ENCODE measurements at regions not wholly inside any gene's neighbourhood (a gene's known extent, or its start where the extent isn't known, plus 50 kb on each side); places are given as distances from the start of the nearest gene placed in this dataset.
A peak's percentile ranks its signal among the peaks of the same experiment; 100 is the strongest.

DNA sequence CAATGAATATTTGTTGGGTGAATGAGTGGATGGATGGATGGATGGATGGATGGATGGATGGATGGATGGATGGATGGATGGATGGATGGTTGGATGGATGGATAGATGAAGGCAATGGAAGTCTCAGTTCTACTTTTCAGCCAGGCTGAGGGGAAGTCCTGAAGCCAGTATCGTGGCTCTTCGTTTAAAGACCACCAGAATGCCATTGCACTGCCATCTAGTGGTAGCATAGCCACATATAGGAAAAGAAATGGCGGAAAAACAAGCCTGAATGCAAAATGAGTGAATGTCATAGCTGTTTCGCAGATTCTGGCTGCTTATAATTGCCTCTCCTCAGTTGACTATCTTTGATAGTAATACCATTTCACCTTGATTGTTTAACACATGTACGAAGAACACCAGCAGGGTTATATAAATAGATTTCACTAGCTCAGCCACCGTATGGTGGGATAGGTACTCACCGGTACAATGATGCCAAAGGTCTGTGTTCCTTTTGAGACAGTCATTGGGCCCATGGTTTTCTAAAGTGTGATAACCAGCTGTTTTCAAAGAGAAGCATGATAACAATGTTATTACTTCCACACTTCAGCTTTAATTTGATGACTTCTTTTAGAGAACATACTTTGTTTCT is 62.3 kb upstream of the GREB1L start:
- H2BK5ac ChIP-seq (ENCODE audit: low read depth, low read length) = no peak overlapping the region
- H2BK20ac ChIP-seq (ENCODE audit: low read length) = no peak overlapping the region
- ChIA-PET POLR2A (ENCODE audit: partially characterized antibody) (interaction anchor here (1.5 kb wide), 1 partner anchor 68 kb away, joined by 3 read pairs; no protein-coding TSS in a partner anchor), CTCF (ENCODE audit: partially characterized antibody) (interaction anchor here (0.8 to 2.8 kb wide), 13 partner anchors 9 to 309 kb away, joined by 3 to 12 read pairs (median 4); no protein-coding TSS in a partner anchor)
- H3K4me1 ChIP-seq (replicated peaks in 1 of 4; ENCODE audit: control insufficient read depth in 3 of 4, insufficient read depth in 4 of 4, low read length in 3 of 4) = no peaks in the 10 kb centered on the region
- no peaks in the 10 kb centered on the region for H3K36me3 ChIP-seq (ENCODE audit: control insufficient read depth in 2 of 4, insufficient read depth in 4 of 4, low read length in 3 of 4)
- peak; percentile 98 for FAIRE-seq
- no peak overlapping the region for H2BK120ac ChIP-seq (replicated peaks; ENCODE audit: low read depth, low read length)
- H4K20me1 ChIP-seq (replicated peaks in 1 of 2; ENCODE audit: control insufficient read depth in 1 of 2, insufficient read depth in 2 of 2, low read length in 2 of 2) = no peaks in the 10 kb centered on the region
- H3K9me3 ChIP-seq (ENCODE audit: insufficient read depth in 2 of 2, low read depth in 1 of 2, low read length in 1 of 2) = no peaks in the 10 kb centered on the region
- H2AK5ac ChIP-seq (ENCODE audit: low read depth, low read length) = no peak overlapping the region
- no peaks in the 10 kb centered on the region for H3K27me3 ChIP-seq (replicated peaks in 1 of 4; ENCODE audit: control insufficient read depth in 3 of 4, extremely low read depth in 1 of 4, insufficient read depth in 3 of 4, low read length in 3 of 4)
- H3K23me2 ChIP-seq (ENCODE audit: low read depth, low read length) = peaks cover 2% of the 10 kb centered on the region; the same call in 1 of the 2 replicates
- no peak overlapping the region for H3K18ac ChIP-seq (ENCODE audit: extremely low read depth, low read length)
- no peak overlapping the region for H3K4ac ChIP-seq (replicated peaks; ENCODE audit: insufficient read length, low read depth, low read length)
- no peak overlapping the region for H3K9ac ChIP-seq (replicated peaks in 1 of 4; ENCODE audit: extremely low read depth in 1 of 4, low read depth in 3 of 4, low read length in 3 of 4)
- no peak overlapping the region for H3K23ac ChIP-seq (ENCODE audit: insufficient read length)
- H3K79me2 ChIP-seq (ENCODE audit: control insufficient read depth in 1 of 2, insufficient read depth in 2 of 2, low read length in 2 of 2) = no peaks in the 10 kb centered on the region
- no peak overlapping the region for H3K14ac ChIP-seq (ENCODE audit: insufficient read length)
- H2AFZ ChIP-seq (ENCODE audit: low read length) = peak overlapping the region; percentile 55; the same call in 1 of the 2 replicates
- no peak overlapping the region for H3K4me2 ChIP-seq (ENCODE audit: insufficient read depth in 1 of 2, low read depth in 2 of 2, low read length in 2 of 2)
- H4K5ac ChIP-seq (ENCODE audit: insufficient read length, low read depth, low read length) = no peak overlapping the region
- no peak overlapping the region for H2BK15ac ChIP-seq (ENCODE audit: low read length)
- H3K79me1 ChIP-seq (ENCODE audit: low read depth, low read length) = no peaks in the 10 kb centered on the region
- no peak overlapping the region for H4K8ac ChIP-seq (ENCODE audit: extremely low read depth, insufficient read depth, low read length)
- peak in 1 of 2 experiments; percentile 62 for DNase-seq (ENCODE audit: low read depth in 1 of 2, low spot score in 2 of 2)
- H4K91ac ChIP-seq (replicated peaks; ENCODE audit: insufficient read length, low read length) = no peak overlapping the region
- H3K56ac ChIP-seq (replicated peaks; ENCODE audit: insufficient read length, low read depth, low read length) = no peak overlapping the region
- WGBS, 2 experiments (ENCODE audit: extremely low coverage in 1 of 2, insufficient coverage in 1 of 2, insufficient read length in 1 of 2, insufficient replicate concordance in 2 of 2, low coverage in 1 of 2, low lambda C conversion rate in 2 of 2, missing lambda C conversion rate in 1 of 2) = 39% methylated on average over 7 of the region's 7 CpGs; no CpG with 5 or more reads in 1 of the 2 experiments
- H3K4me3 ChIP-seq (ENCODE audit: extremely low read depth in 1 of 4, insufficient read depth in 2 of 4, low read depth in 3 of 4, low read length in 4 of 4) = no peak overlapping the region
- H2BK12ac ChIP-seq (ENCODE audit: low read depth, low read length) = no peak overlapping the region
- no peak overlapping the region for H3K27ac ChIP-seq (ENCODE audit: low read depth, low read length)
- TF ChIP-seq CBX8 (IDR thresholded peaks at IDR 0.05; ENCODE audit: borderline replicate concordance, low read depth, low read length) (no peak), CTCF (IDR thresholded peaks at IDR 0.05; ENCODE audit: control extremely low read depth in 1 of 3, insufficient read depth in 1 of 3, low read depth in 1 of 3, low read length in 3 of 3) (peak in 2 of 3 experiments; percentile 77 to 87; a peak in 3 of 4 replicates), RNF2 (IDR thresholded peaks at IDR 0.05; ENCODE audit: borderline replicate concordance, low read depth, low read length, missing control alignments, poor library complexity, severe bottlenecking) (no peak), SP4 (IDR thresholded peaks at IDR 0.05; ENCODE audit: low read length) (no peak), NRF1 (IDR thresholded peaks at IDR 0.05; ENCODE audit: low read depth, low read length) (no peak), YY1 (IDR thresholded peaks at IDR 0.05; ENCODE audit: low read depth, low read length) (peak; percentile 89), CHD2 (IDR thresholded peaks at IDR 0.05; ENCODE audit: low read length) (no peak), MAFK (IDR thresholded peaks at IDR 0.05; ENCODE audit: low read depth, low read length) (no peak), TBP (IDR thresholded peaks at IDR 0.05; ENCODE audit: low read depth, low read length) (no peak), SAP30 (IDR thresholded peaks at IDR 0.05; ENCODE audit: insufficient read depth, insufficient replicate concordance, low read length) (no peak)

All from H1 (cell line).